Liver (tissue), 3 donors: ENCODE measurements at regions not wholly inside any gene's neighbourhood (a gene's known extent, or its start where the extent isn't known, plus 50 kb on each side); places are given as distances from the start of the nearest gene placed in this dataset.

Source experiments
- ATF3 ChIP-seq: IDR thresholded peaks from 2 replicates; pipeline ENCODE4 v1.6.1; 2016; ENCODE audit warnings: antibody characterized with exemption
- EGR1 ChIP-seq, 2 donors: IDR thresholded peaks; 2 replicates each; pipeline ENCODE4 v1.6.1; 2016 to 2018; ENCODE audit warnings: antibody characterized with exemption in 2 of 2, low read depth in 2 of 2
- FOXA1 ChIP-seq: IDR thresholded peaks from 2 replicates; pipeline ENCODE4 v1.6.1; 2016; ENCODE audit warnings: antibody characterized with exemption
- GABPA ChIP-seq, 2 donors: IDR thresholded peaks in 1 of 2; conservative IDR thresholded peaks in 1 of 2; 2 replicates each; pipeline ENCODE4 v1.6.1; 2016; ENCODE audit warnings: antibody characterized with exemption in 2 of 2, mild to moderate bottlenecking in 1 of 2, moderate library complexity in 1 of 2
- JUND ChIP-seq, 2 donors: IDR thresholded peaks; 2 replicates each; pipeline ENCODE4 v1.6.1; 2016; ENCODE audit warnings: antibody characterized with exemption in 2 of 2
- MAX ChIP-seq: IDR thresholded peaks from 2 replicates; pipeline ENCODE4 v1.6.1; 2016; ENCODE audit warnings: antibody characterized with exemption
- RAD21 ChIP-seq, 2 donors: IDR thresholded peaks; 2 replicates each; pipeline ENCODE4 v1.6.1; 2016; ENCODE audit warnings: antibody characterized with exemption in 2 of 2, mild to moderate bottlenecking in 2 of 2
- REST ChIP-seq: IDR thresholded peaks from 2 replicates; pipeline ENCODE4 v1.6.1; 2016; ENCODE audit warnings: antibody characterized with exemption, mild to moderate bottlenecking
- RXRA ChIP-seq, 2 donors: IDR thresholded peaks; 2 replicates each; pipeline ENCODE4 v1.6.1; 2017 to 2018; ENCODE audit warnings: antibody characterized with exemption in 2 of 2, mild to moderate bottlenecking in 1 of 2
- SP1 ChIP-seq: IDR thresholded peaks from 2 replicates; pipeline ENCODE4 v1.6.1; 2018; ENCODE audit warnings: antibody characterized with exemption, mild to moderate bottlenecking
- TAF1 ChIP-seq: conservative IDR thresholded peaks from 2 replicates; pipeline ENCODE4 v1.6.1; 2016; ENCODE audit warnings: antibody characterized with exemption, mild to moderate bottlenecking
- YY1 ChIP-seq: IDR thresholded peaks from 2 replicates; pipeline ENCODE4 v1.6.1; 2016; ENCODE audit warnings: antibody characterized with exemption, mild to moderate bottlenecking
- TF ChIP-seq, protein P1 (sequence below): fragments of 150-350 bp; IDR thresholded peaks from 2 replicates; pipeline ENCODE4 v1.5.1; 2017; ENCODE audit warnings: improper control_type of control experiment, low read depth, low read length; ENCODE audit not compliant: missing input control
- TF ChIP-seq, protein P2 (sequence below): IDR thresholded peaks from 2 replicates; pipeline ENCODE4 v1.6.1; 2016; ENCODE audit warnings: antibody characterized with exemption
- donor health status: healthy.
- donor health status: healthy.

GRCh38 chr11:131165036-131165435 is 205.4 kb upstream of the NTM start:
- TF ChIP-seq, protein P1, sequence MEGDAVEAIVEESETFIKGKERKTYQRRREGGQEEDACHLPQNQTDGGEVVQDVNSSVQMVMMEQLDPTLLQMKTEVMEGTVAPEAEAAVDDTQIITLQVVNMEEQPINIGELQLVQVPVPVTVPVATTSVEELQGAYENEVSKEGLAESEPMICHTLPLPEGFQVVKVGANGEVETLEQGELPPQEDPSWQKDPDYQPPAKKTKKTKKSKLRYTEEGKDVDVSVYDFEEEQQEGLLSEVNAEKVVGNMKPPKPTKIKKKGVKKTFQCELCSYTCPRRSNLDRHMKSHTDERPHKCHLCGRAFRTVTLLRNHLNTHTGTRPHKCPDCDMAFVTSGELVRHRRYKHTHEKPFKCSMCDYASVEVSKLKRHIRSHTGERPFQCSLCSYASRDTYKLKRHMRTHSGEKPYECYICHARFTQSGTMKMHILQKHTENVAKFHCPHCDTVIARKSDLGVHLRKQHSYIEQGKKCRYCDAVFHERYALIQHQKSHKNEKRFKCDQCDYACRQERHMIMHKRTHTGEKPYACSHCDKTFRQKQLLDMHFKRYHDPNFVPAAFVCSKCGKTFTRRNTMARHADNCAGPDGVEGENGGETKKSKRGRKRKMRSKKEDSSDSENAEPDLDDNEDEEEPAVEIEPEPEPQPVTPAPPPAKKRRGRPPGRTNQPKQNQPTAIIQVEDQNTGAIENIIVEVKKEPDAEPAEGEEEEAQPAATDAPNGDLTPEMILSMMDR = no peak
- TF ChIP-seq RXRA (IDR thresholded peaks at IDR 0.05) (no peak), SP1 (no peak), ATF3 (no peak), EGR1 (IDR thresholded peaks at IDR 0.05; ENCODE audit: low read depth in 2 of 2) (no peak), REST (no peak), TAF1 (no peak), JUND (IDR thresholded peaks at IDR 0.05) (no peak), RAD21 (IDR thresholded peaks at IDR 0.05) (no peak), MAX (no peak), YY1 (no peak), GABPA (IDR thresholded peaks at IDR 0.05 in 1 of 2, conservative IDR thresholded peaks at IDR 0.05 in 1 of 2) (no peak), FOXA1 (no peak)
- TF ChIP-seq, protein P2, sequence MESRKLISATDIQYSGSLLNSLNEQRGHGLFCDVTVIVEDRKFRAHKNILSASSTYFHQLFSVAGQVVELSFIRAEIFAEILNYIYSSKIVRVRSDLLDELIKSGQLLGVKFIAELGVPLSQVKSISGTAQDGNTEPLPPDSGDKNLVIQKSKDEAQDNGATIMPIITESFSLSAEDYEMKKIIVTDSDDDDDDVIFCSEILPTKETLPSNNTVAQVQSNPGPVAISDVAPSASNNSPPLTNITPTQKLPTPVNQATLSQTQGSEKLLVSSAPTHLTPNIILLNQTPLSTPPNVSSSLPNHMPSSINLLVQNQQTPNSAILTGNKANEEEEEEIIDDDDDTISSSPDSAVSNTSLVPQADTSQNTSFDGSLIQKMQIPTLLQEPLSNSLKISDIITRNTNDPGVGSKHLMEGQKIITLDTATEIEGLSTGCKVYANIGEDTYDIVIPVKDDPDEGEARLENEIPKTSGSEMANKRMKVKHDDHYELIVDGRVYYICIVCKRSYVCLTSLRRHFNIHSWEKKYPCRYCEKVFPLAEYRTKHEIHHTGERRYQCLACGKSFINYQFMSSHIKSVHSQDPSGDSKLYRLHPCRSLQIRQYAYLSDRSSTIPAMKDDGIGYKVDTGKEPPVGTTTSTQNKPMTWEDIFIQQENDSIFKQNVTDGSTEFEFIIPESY = no peak
